ENCODE measurements at regions not wholly inside any gene's neighbourhood (a gene's known extent, or its start where the extent isn't known, plus 50 kb on each side); places are given as distances from the start of the nearest gene placed in this dataset.

DNA sequence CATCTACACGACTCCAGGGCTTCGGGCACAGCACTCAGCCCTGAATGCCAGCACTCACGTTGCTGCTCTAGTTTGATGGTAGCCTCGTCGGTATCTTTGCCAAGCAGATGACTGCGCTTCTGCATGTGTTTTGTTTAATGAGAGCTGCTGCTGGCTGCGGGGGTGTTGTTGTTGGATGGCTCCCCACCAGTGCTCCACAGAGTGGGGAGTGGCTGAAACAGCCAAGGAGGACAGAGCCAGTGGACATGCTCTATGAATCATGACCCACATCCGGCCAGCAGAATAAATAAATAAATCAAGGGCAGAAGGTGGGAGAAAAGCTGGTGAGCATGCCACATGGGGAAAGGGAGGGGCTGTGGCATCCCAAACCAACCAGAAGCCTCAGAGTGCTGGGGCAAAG lies 131.2 kb upstream of the SOX11 start:
- TF ChIP-seq CEBPB (IDR thresholded peaks at IDR 0.05; ENCODE audit: borderline replicate concordance in 1 of 2, low read depth in 2 of 2, low read length in 2 of 2) (no peak), FOXM1 (IDR thresholded peaks at IDR 0.05; ENCODE audit: low read depth, low read length) (no peak), YY1 (IDR thresholded peaks at IDR 0.05; ENCODE audit: low read depth, low read length) (no peak), ZNF274 (IDR thresholded peaks at IDR 0.05; ENCODE audit: insufficient read depth, insufficient read length) (no peak), NR2C2 (IDR thresholded peaks at IDR 0.05; ENCODE audit: borderline replicate concordance, control insufficient read depth, insufficient read length, low read depth) (no peak), EGR1 (IDR thresholded peaks at IDR 0.05; ENCODE audit: borderline replicate concordance in 1 of 2, low read depth in 2 of 2, low read length in 2 of 2) (no peak), POLR2AphosphoS5 (IDR thresholded peaks at IDR 0.05; ENCODE audit: low read length) (no peak), RAD21 (IDR thresholded peaks at IDR 0.05; ENCODE audit: insufficient read depth, low read depth, low read length) (no peak)
- TF ChIP-seq, protein P1, sequence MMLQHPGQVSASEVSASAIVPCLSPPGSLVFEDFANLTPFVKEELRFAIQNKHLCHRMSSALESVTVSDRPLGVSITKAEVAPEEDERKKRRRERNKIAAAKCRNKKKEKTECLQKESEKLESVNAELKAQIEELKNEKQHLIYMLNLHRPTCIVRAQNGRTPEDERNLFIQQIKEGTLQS (IDR thresholded peaks at IDR 0.05; ENCODE audit: borderline replicate concordance, extremely low read depth, low read depth, low read length) = no peak
- TF ChIP-seq, protein P2, sequence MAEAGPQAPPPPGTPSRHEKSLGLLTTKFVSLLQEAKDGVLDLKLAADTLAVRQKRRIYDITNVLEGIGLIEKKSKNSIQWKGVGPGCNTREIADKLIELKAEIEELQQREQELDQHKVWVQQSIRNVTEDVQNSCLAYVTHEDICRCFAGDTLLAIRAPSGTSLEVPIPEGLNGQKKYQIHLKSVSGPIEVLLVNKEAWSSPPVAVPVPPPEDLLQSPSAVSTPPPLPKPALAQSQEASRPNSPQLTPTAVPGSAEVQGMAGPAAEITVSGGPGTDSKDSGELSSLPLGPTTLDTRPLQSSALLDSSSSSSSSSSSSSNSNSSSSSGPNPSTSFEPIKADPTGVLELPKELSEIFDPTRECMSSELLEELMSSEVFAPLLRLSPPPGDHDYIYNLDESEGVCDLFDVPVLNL (IDR thresholded peaks at IDR 0.05; ENCODE audit: low read depth, low read length) = no peak
- TF ChIP-seq, protein P3, sequence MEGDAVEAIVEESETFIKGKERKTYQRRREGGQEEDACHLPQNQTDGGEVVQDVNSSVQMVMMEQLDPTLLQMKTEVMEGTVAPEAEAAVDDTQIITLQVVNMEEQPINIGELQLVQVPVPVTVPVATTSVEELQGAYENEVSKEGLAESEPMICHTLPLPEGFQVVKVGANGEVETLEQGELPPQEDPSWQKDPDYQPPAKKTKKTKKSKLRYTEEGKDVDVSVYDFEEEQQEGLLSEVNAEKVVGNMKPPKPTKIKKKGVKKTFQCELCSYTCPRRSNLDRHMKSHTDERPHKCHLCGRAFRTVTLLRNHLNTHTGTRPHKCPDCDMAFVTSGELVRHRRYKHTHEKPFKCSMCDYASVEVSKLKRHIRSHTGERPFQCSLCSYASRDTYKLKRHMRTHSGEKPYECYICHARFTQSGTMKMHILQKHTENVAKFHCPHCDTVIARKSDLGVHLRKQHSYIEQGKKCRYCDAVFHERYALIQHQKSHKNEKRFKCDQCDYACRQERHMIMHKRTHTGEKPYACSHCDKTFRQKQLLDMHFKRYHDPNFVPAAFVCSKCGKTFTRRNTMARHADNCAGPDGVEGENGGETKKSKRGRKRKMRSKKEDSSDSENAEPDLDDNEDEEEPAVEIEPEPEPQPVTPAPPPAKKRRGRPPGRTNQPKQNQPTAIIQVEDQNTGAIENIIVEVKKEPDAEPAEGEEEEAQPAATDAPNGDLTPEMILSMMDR (IDR thresholded peaks at IDR 0.05 in 2 of 3, conservative IDR thresholded peaks at IDR 0.05 in 1 of 3; ENCODE audit: control insufficient read depth in 2 of 3, extremely low read depth in 1 of 3, insufficient read depth in 1 of 3, low read depth in 3 of 3, low read length in 3 of 3) = no peak
- TF ChIP-seq, protein P4, sequence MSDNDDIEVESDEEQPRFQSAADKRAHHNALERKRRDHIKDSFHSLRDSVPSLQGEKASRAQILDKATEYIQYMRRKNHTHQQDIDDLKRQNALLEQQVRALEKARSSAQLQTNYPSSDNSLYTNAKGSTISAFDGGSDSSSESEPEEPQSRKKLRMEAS (IDR thresholded peaks at IDR 0.05; ENCODE audit: low read depth, low read length) = no peak
- TF ChIP-seq, protein P5, sequence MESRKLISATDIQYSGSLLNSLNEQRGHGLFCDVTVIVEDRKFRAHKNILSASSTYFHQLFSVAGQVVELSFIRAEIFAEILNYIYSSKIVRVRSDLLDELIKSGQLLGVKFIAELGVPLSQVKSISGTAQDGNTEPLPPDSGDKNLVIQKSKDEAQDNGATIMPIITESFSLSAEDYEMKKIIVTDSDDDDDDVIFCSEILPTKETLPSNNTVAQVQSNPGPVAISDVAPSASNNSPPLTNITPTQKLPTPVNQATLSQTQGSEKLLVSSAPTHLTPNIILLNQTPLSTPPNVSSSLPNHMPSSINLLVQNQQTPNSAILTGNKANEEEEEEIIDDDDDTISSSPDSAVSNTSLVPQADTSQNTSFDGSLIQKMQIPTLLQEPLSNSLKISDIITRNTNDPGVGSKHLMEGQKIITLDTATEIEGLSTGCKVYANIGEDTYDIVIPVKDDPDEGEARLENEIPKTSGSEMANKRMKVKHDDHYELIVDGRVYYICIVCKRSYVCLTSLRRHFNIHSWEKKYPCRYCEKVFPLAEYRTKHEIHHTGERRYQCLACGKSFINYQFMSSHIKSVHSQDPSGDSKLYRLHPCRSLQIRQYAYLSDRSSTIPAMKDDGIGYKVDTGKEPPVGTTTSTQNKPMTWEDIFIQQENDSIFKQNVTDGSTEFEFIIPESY (IDR thresholded peaks at IDR 0.05) = no peak

All from GM12878 (cell line).